ENCODE measurements at regions not wholly inside any gene's neighbourhood (a gene's known extent, or its start where the extent isn't known, plus 50 kb on each side); places are given as distances from the start of the nearest gene placed in this dataset.

DNA sequence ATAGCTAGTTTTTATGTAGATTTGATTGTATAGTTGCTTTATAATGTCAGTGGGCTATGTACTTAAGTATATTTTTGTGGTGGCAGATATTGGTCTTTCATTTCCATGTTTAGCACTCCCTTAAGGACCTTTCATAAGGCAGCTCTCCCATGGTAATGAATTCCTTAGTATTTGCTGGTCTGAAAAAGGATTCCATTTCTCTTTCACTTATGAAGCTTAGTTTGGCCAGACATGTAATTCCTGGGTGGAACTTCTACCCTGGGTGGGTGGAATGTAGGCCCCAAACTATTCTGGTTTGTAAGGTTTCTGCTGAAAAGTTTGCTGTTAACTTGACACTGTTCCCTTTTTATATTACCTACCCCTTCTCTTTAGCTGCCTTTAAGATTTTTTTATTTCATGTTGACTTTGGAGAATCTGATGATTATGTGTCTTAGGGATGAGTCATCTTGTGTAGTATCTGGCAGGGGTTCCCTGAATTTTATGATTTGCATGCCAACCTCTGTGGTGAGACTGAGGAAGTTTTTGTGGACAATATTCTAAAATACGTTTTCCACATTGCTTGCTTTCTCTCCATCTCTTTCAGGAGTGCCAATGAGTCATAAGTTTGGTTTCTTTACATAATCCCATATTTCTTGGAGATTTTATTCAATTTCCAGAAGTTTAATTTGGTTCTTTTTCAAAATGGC lies 65.4 kb upstream of the VRK2 start:
- DNase-seq: no peak

- no peak for DNase-seq
Measured at GRCh38 chr2:57987835-57988573, 58.6 kb upstream of the VRK2 start.

DNA sequence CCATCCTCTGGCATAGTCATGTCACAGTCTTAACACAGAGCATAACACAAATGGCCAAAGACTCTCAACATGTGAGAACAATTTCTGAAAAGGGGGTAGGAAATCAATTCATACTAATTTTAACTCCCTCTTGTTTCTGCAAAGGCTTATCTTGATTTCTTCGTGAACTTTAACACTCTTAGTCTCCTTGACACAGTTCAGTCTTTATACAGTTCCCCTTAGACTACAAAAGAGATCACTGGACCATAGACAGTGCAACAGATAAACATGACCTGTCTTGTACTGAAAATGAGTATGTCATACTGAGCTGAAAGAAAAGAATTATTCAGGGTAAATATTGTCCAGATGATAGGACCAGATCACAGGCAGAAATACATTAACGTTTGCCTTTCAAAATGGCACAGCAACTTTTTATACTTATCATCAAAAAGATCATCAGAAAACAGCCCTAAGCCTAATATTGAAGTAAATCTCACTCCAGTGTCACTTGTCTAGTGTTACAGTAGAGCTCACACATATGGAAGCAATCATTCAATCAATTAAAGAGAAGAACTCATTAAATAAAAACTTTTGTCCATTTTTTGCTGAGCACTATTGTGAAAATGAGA lies 56.4 kb upstream of the VRK2 start:
- DNase-seq: no peak
